SK-N-SH treated with all-trans-retinoic acid at 6 μM for 48 hours (cell line): ENCODE measurements at regions not wholly inside any gene's neighbourhood (a gene's known extent, or its start where the extent isn't known, plus 50 kb on each side); places are given as distances from the start of the nearest gene placed in this dataset.

ENCODE experiments used
- ATAC-seq: fragments of 200-7000 bp; cut with Tn5 transposase; 3 replicates; pipeline ENCODE4 v1.9.1; 2020; ENCODE audit warnings: mild to moderate bottlenecking, moderate library complexity
- BACH2 ChIP-seq: fragments of 250-450 bp; sonication (Bioruptor Pico); IDR thresholded peaks from 2 replicates; pipeline ENCODE4 v1.9.0; 2021; ENCODE audit warnings: mild to moderate bottlenecking, borderline replicate concordance
- ESRRG ChIP-seq: fragments of 250-450 bp; sonication (Bioruptor Pico); IDR thresholded peaks from 2 replicates; pipeline ENCODE4 v1.6.1; 2021; ENCODE audit warnings: mild to moderate bottlenecking
- ISL1 ChIP-seq: fragments of 250-450 bp; sonication (Bioruptor Pico); IDR thresholded peaks from 2 replicates; pipeline ENCODE4 v2.1.2; 2022; ENCODE audit warnings: mild to moderate bottlenecking, moderate library complexity
- OSR1 ChIP-seq: fragments of 250-450 bp; sonication (Bioruptor Pico); IDR thresholded peaks from 2 replicates; pipeline ENCODE4 v1.8.0; 2022; ENCODE audit warnings: moderate library complexity, mild to moderate bottlenecking, inconsistent platforms
- PPARA ChIP-seq: fragments of 250-450 bp; sonication (Bioruptor Pico); IDR thresholded peaks from 2 replicates; pipeline ENCODE4 v1.5.0; 2020; ENCODE audit warnings: mild to moderate bottlenecking, borderline replicate concordance
- SNAI2 ChIP-seq: fragments of 250-450 bp; sonication (Bioruptor Pico); IDR thresholded peaks from 2 replicates; pipeline ENCODE4 v1.5.0; 2020; ENCODE audit warnings: mild to moderate bottlenecking, moderate library complexity
- TCF4 ChIP-seq: fragments of 250-450 bp; sonication (Bioruptor Pico); IDR thresholded peaks from 2 replicates; pipeline ENCODE4 v1.8.0; 2021; ENCODE audit warnings: mild to moderate bottlenecking, moderate library complexity, borderline replicate concordance
- ZC3H10 ChIP-seq: fragments of 250-450 bp; sonication (Bioruptor Pico); IDR thresholded peaks from 2 replicates; pipeline ENCODE4 v1.5.1; 2021; ENCODE audit warnings: mild to moderate bottlenecking, moderate library complexity
- ZFP3 ChIP-seq: fragments of 250-450 bp; sonication (Bioruptor Pico); IDR thresholded peaks from 2 replicates; pipeline ENCODE4 v1.5.0; 2020; ENCODE audit warnings: mild to moderate bottlenecking, moderate library complexity
- ZFP30 ChIP-seq: fragments of 450-650 bp; formaldehyde crosslinking; IDR thresholded peaks from 2 replicates; pipeline ENCODE4 v1.5.0; 2022; ENCODE audit warnings: mild to moderate bottlenecking, moderate library complexity
- ZNF565 ChIP-seq: fragments of 450-650 bp; formaldehyde crosslinking; conservative IDR thresholded peaks from 2 replicates; pipeline ENCODE4 v1.5.0; 2020; ENCODE audit warnings: low read depth, mild to moderate bottlenecking, moderate library complexity
- ZNF8 ChIP-seq: fragments of 450-650 bp; formaldehyde crosslinking; IDR thresholded peaks from 2 replicates; pipeline ENCODE4 v1.5.0; 2020; ENCODE audit warnings: mild to moderate bottlenecking, moderate library complexity
- TF ChIP-seq, protein P1 (sequence below): fragments of 250-450 bp; sonication (Bioruptor Pico); IDR thresholded peaks from 2 replicates; pipeline ENCODE4 v1.5.0; 2020; ENCODE audit warnings: mild to moderate bottlenecking, moderate library complexity
- TF ChIP-seq, protein P2 (sequence below): fragments of 250-450 bp; sonication (Bioruptor Pico); IDR thresholded peaks from 2 replicates; pipeline ENCODE4 v1.8.0; 2021; ENCODE audit warnings: low read depth, mild to moderate bottlenecking, moderate library complexity, borderline replicate concordance
- TF ChIP-seq, protein P3 (sequence below): fragments of 250-450 bp; sonication (Bioruptor Pico); IDR thresholded peaks from 2 replicates; pipeline ENCODE4 v1.5.1; 2021; ENCODE audit warnings: mild to moderate bottlenecking, moderate library complexity
- TF ChIP-seq, protein P4 (sequence below): fragments of 250-450 bp; sonication (Bioruptor Pico); IDR thresholded peaks from 2 replicates; pipeline ENCODE4 v1.5.1; 2020; ENCODE audit warnings: low read depth, mild to moderate bottlenecking, moderate library complexity
- TF ChIP-seq, protein P5 (sequence below): fragments of 250-450 bp; sonication (Bioruptor Pico); IDR thresholded peaks from 2 replicates; pipeline ENCODE4 v1.8.0; 2020; ENCODE audit warnings: mild to moderate bottlenecking, moderate library complexity, borderline replicate concordance

DNA sequence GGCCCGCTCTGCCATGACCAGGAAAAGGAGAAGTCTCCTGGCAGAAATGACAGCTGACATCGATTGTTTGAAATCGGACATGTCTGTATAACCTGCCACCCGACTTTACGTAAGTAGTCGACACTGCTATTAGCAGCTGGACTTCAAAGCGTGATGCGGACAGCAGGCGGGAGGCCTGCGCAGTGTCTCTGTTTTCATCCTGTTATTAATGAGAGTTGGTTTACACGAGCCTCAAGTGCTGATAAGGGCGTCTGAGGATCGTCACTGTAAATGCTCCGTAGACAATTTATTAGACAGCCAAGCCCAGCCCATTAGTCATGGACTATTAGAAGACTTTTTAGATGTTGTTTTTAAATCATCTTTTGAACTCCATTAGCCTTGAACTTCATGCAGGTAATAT lies 328.3 kb downstream of the FOXL1 start:
- TF ChIP-seq BACH2 (CRISPR knock-in tag), result no peak
- TF ChIP-seq, protein P1, sequence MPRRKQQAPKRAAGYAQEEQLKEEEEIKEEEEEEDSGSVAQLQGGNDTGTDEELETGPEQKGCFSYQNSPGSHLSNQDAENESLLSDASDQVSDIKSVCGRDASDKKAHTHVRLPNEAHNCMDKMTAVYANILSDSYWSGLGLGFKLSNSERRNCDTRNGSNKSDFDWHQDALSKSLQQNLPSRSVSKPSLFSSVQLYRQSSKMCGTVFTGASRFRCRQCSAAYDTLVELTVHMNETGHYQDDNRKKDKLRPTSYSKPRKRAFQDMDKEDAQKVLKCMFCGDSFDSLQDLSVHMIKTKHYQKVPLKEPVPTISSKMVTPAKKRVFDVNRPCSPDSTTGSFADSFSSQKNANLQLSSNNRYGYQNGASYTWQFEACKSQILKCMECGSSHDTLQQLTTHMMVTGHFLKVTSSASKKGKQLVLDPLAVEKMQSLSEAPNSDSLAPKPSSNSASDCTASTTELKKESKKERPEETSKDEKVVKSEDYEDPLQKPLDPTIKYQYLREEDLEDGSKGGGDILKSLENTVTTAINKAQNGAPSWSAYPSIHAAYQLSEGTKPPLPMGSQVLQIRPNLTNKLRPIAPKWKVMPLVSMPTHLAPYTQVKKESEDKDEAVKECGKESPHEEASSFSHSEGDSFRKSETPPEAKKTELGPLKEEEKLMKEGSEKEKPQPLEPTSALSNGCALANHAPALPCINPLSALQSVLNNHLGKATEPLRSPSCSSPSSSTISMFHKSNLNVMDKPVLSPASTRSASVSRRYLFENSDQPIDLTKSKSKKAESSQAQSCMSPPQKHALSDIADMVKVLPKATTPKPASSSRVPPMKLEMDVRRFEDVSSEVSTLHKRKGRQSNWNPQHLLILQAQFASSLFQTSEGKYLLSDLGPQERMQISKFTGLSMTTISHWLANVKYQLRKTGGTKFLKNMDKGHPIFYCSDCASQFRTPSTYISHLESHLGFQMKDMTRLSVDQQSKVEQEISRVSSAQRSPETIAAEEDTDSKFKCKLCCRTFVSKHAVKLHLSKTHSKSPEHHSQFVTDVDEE (CRISPR knock-in tag), result no peak
- TF ChIP-seq SNAI2, result no peak
- TF ChIP-seq ZC3H10 (CRISPR knock-in tag), result no peak
- TF ChIP-seq, protein P2, sequence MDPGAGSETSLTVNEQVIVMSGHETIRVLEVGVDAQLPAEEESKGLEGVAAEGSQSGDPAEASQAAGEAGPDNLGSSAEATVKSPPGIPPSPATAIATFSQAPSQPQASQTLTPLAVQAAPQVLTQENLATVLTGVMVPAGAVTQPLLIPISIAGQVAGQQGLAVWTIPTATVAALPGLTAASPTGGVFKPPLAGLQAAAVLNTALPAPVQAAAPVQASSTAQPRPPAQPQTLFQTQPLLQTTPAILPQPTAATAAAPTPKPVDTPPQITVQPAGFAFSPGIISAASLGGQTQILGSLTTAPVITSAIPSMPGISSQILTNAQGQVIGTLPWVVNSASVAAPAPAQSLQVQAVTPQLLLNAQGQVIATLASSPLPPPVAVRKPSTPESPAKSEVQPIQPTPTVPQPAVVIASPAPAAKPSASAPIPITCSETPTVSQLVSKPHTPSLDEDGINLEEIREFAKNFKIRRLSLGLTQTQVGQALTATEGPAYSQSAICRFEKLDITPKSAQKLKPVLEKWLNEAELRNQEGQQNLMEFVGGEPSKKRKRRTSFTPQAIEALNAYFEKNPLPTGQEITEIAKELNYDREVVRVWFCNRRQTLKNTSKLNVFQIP, result no peak
- TF ChIP-seq OSR1, result no peak
- no peak for TF ChIP-seq ZNF565 (CRISPR knock-in tag)
- TF ChIP-seq TCF4 (CRISPR knock-in tag), result no peak
- TF ChIP-seq PPARA (CRISPR knock-in tag), result no peak
- TF ChIP-seq, protein P3, sequence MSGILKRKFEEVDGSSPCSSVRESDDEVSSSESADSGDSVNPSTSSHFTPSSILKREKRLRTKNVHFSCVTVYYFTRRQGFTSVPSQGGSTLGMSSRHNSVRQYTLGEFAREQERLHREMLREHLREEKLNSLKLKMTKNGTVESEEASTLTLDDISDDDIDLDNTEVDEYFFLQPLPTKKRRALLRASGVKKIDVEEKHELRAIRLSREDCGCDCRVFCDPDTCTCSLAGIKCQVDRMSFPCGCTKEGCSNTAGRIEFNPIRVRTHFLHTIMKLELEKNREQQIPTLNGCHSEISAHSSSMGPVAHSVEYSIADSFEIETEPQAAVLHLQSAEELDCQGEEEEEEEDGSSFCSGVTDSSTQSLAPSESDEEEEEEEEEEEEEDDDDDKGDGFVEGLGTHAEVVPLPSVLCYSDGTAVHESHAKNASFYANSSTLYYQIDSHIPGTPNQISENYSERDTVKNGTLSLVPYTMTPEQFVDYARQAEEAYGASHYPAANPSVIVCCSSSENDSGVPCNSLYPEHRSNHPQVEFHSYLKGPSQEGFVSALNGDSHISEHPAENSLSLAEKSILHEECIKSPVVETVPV (CRISPR knock-in tag), result no peak
- TF ChIP-seq ISL1 (CRISPR knock-in tag), result no peak
- no peak for TF ChIP-seq ZFP30 (CRISPR knock-in tag)
- TF ChIP-seq ZFP3 (CRISPR knock-in tag), result no peak
- TF ChIP-seq, protein P4, sequence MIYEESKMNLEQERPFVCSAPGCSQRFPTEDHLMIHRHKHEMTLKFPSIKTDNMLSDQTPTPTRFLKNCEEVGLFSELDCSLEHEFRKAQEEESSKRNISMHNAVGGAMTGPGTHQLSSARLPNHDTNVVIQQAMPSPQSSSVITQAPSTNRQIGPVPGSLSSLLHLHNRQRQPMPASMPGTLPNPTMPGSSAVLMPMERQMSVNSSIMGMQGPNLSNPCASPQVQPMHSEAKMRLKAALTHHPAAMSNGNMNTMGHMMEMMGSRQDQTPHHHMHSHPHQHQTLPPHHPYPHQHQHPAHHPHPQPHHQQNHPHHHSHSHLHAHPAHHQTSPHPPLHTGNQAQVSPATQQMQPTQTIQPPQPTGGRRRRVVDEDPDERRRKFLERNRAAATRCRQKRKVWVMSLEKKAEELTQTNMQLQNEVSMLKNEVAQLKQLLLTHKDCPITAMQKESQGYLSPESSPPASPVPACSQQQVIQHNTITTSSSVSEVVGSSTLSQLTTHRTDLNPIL (CRISPR knock-in tag), result no peak
- no peak for ATAC-seq

DNA sequence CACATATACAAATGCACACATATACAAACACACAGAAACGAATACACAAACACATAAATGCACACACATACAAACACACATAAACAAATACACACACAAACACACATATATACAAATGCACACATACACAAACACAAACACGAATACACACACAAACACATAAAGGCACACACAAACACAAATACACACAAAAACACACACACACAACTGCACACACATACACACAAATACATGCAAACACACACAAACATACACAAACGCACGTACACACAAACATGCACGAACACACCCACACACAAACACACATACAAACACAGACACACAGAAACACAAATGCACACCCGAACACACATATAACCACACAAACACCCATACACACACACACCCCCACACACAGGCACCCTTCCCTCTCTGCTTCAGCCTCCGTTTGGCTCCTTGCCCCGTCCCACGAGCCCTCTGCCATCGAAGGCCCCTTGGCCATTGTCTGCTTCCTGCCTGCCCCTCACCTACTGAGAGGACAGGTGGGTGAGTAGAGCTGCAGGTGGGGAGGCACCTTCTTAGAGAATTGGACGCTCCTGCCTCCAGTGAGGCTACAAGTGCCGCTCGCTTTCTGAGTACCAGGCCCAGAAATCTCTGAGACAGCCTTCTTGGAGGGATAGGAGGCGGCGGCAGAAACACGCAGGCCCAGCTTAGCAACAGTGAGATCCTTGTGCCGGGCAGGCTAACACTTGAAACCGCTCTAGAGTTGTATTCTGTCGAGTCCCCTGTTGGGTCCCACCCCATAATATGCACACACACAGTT lies 331.2 kb downstream of the FOXL1 start:
- TF ChIP-seq ESRRG (CRISPR knock-in tag) (no peak), TCF4 (CRISPR knock-in tag) (no peak), ZNF8 (no peak), ZC3H10 (CRISPR knock-in tag) (no peak), ZNF565 (CRISPR knock-in tag) (no peak), ZFP3 (CRISPR knock-in tag) (no peak)
- TF ChIP-seq, protein P3 (CRISPR knock-in tag), result no peak
- TF ChIP-seq, protein P5, sequence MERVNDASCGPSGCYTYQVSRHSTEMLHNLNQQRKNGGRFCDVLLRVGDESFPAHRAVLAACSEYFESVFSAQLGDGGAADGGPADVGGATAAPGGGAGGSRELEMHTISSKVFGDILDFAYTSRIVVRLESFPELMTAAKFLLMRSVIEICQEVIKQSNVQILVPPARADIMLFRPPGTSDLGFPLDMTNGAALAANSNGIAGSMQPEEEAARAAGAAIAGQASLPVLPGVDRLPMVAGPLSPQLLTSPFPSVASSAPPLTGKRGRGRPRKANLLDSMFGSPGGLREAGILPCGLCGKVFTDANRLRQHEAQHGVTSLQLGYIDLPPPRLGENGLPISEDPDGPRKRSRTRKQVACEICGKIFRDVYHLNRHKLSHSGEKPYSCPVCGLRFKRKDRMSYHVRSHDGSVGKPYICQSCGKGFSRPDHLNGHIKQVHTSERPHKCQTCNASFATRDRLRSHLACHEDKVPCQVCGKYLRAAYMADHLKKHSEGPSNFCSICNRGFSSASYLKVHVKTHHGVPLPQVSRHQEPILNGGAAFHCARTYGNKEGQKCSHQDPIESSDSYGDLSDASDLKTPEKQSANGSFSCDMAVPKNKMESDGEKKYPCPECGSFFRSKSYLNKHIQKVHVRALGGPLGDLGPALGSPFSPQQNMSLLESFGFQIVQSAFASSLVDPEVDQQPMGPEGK (CRISPR knock-in tag), result no peak
- ATAC-seq, result no peak

DNA sequence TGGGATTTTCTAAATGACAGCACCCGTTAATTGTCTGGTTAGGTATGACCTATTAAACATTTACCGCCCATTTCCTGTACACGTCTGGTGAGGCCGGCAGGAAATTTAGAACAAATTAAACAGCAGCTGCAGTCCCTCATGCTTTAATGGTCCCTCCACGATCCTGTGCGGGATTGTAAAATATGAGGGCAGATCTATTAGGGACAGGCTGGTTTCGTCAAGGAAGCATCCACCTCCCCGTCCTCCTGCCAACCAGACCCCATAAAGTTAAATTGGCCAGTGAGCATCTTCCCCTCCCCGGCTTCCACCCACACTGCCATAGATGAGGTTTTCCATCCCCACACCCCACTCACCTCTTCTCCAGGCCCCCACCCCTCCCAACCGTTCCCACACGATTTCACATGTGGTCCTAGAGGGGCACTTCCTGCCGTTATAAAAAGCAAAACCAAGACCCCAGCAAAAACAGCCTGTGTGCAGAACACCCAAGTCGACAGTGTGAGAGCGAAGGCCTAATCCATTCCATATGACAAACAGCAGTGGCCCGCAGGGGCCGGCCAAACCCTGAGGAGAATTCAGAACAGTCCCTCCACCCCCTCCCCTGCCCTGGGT lies 331.9 kb downstream of the FOXL1 start:
- TF ChIP-seq ZFP30 (CRISPR knock-in tag) (no peak), SNAI2 (no peak), ZNF565 (CRISPR knock-in tag) (no peak), ZNF8 (no peak)
- TF ChIP-seq, protein P2, result no peak
- TF ChIP-seq, protein P5 (CRISPR knock-in tag), result no peak
- no peak for ATAC-seq
